ENCODE measurements at regions not wholly inside any gene's neighbourhood (a gene's known extent, or its start where the extent isn't known, plus 50 kb on each side); places are given as distances from the start of the nearest gene placed in this dataset.

- Histone ChIP-seq H3K4me3 (ENCODE audit: insufficient read depth, low read depth, low read length) (no peak overlapping the region), H3K36me3 (replicated peaks; ENCODE audit: control insufficient read depth, insufficient read depth, low read length) (no peaks in the 10 kb centered on the region), H3K27me3 (ENCODE audit: control insufficient read depth, insufficient read depth, low read length) (no peaks in the 10 kb centered on the region)
- no peak for DNase-seq
Observed at GRCh38 chr4:111016416-111016815, 393.5 kb upstream of the PITX2 start.

DNA sequence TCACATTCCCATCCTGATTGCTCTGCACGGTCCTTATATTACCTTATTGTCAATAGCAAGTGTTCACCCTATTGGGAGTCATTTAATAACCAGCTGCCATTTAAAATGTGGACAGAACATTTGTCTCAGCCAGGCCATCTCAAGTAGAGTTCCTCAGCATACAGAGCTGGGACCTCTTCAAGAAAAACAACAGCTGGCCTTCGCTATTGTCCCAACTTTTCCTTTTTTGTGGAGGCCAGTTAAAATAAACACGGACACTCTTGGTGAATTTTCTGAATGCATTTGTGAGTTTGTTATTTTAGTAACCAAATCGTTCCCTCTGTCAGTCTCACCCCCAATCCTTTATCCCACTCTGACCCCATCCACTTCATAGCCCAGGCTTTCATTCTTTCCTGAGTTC, 395.3 kb upstream of the PITX2 start:
- Histone ChIP-seq H3K27me3 (ENCODE audit: control insufficient read depth, insufficient read depth, low read length) (no peaks in the 10 kb centered on the region), H3K36me3 (replicated peaks; ENCODE audit: control insufficient read depth, insufficient read depth, low read length) (no peaks in the 10 kb centered on the region)
- no peak for DNase-seq

DNA sequence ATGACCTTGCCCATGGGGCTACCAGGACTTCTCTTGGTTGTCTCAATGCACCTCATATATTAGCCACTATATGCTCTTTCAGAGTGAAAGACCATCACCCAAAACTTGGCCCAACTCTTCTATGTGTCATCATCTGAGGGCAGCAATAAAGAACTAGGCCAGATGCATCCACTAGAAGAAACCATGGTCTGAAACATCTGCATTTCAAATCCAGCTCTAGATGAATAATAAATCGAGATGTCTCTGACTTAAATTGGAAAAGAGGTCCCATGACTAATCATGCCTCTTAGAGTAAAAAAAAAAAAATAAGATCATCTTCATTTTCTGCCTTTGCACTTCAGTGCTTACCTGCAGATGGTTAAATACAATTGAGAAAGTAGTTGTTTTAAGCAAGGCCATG, 397.6 kb upstream of the PITX2 start:
- Histone ChIP-seq H3K27me3 (ENCODE audit: control insufficient read depth, insufficient read depth, low read length) (no peaks in the 10 kb centered on the region), H3K4me3 (ENCODE audit: insufficient read depth, low read depth, low read length) (no peak overlapping the region), H3K36me3 (replicated peaks; ENCODE audit: control insufficient read depth, insufficient read depth, low read length) (no peaks in the 10 kb centered on the region)
- no peak for DNase-seq

More for the DNA sequence above, 395.3 kb upstream of the PITX2 start:
- H3K4me3 ChIP-seq (ENCODE audit: insufficient read depth, low read depth, low read length): no peak overlapping the region

DNA sequence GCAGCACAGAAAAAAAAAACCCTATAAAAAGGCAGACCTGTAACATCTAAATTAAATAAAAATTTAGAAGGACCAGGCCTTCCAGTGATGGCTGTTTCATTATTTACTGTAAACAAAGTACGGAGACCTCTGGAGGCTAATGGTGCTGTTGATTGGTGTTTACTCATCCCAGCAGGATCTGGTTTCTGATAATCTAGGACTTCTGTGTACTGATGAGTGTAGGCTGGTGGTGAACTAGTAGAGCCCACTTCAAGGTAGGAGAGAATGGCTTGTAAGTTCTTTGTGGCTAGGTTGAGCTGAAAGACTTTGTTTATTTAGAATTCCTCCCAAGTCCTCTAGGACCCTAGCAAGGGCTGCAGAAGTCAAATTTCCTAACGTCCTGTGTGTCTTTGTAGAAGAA, 398.1 kb upstream of the PITX2 start:
- H3K27me3 ChIP-seq (ENCODE audit: control insufficient read depth, insufficient read depth, low read length): no peaks in the 10 kb centered on the region
- H3K36me3 ChIP-seq (replicated peaks; ENCODE audit: control insufficient read depth, insufficient read depth, low read length): no peaks in the 10 kb centered on the region
- H3K4me3 ChIP-seq (ENCODE audit: insufficient read depth, low read depth, low read length): no peak overlapping the region
- no peak for DNase-seq

DNA sequence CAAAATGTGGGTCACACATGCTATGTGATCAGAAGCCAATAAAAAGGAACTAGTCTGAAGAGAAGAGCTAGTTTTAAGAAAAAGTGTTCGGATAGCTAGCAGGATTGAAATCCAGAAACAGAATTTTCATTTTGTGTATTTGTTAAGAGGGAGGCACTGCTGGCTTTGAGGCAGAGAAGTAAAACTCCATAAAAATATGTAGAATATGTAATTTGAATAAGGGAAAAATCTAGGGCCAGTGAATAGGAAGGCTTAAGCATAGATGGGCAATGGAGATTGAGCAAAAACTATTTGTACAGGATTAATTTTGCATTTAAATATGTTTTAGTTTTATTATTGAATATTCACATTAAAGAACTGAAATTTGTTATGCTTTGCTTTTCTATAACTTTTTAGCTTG, 399.9 kb upstream of the PITX2 start:
- DNase-seq: no peak
- H3K27me3 ChIP-seq (ENCODE audit: control insufficient read depth, insufficient read depth, low read length): no peaks in the 10 kb centered on the region
- no peaks in the 10 kb centered on the region for H3K36me3 ChIP-seq (replicated peaks; ENCODE audit: control insufficient read depth, insufficient read depth, low read length)
- no peak overlapping the region for H3K4me3 ChIP-seq (ENCODE audit: insufficient read depth, low read depth, low read length)

DNA sequence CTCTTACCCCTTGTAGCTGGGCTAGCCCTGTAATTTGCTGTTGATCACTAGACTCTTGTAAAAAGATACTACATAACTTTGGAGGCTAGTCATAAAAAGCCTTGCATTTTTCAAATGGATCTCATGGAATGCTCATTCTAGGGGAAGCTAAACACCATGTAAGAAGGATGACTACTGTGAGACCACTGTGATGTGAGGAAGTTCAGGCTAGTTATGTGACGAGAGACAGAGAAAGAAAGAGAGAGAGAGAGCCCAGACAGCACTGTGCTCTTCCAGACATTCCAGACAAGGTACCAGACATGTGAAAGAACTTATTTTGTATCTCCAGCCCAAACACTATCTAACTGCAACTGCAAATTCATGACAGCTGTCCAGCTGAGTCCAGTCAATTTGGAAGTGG, 404.6 kb upstream of the PITX2 start:
- Histone ChIP-seq H3K27me3 (ENCODE audit: control insufficient read depth, insufficient read depth, low read length) (no peaks in the 10 kb centered on the region), H3K36me3 (replicated peaks; ENCODE audit: control insufficient read depth, insufficient read depth, low read length) (no peaks in the 10 kb centered on the region), H3K4me3 (ENCODE audit: insufficient read depth, low read depth, low read length) (no peak overlapping the region)
- DNase-seq: no peak

- no peak for DNase-seq
- Histone ChIP-seq H3K36me3 (replicated peaks; ENCODE audit: control insufficient read depth, insufficient read depth, low read length) (no peaks in the 10 kb centered on the region), H3K27me3 (ENCODE audit: control insufficient read depth, insufficient read depth, low read length) (no peaks in the 10 kb centered on the region), H3K4me3 (ENCODE audit: insufficient read depth, low read depth, low read length) (no peak overlapping the region)
Observed at GRCh38 chr4:111028795-111029194, 405.9 kb upstream of the PITX2 start.

DNA sequence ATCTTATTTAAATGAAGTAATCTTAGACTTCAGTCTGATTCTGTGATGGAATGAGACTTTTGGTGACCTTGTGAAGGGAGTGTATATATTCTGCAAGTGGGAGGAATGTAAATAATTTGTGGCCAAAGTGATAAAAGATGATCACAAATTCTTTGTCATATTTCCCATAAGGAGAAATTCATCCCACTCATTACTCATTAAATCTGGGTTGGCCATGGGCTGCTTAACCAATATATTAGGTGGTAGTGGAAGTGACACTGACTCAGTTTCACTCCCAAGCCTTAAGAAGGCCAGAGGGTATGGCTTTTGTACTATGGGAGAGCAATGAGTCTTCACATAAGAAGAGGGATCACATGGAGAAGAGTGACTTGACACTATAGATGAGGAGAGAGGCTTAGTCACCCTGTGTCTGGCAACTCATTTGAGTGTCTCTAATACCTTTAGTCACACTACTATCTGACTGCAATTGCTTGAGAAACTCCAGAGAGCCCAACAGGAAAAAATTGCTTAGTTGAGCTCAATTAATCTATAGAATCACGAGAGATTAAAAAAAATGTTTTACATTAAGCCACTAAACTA, 408.2 kb upstream of the PITX2 start:
- no peak for DNase-seq
- Histone ChIP-seq H3K4me3 (ENCODE audit: insufficient read depth, low read depth, low read length) (no peak overlapping the region), H3K27me3 (ENCODE audit: control insufficient read depth, insufficient read depth, low read length) (no peaks in the 10 kb centered on the region), H3K36me3 (replicated peaks; ENCODE audit: control insufficient read depth, insufficient read depth, low read length) (no peaks in the 10 kb centered on the region)

GRCh38 chr4:111031596-111031995, 408.7 kb upstream of the PITX2 start:
- H3K4me3 ChIP-seq (ENCODE audit: insufficient read depth, low read depth, low read length): no peak overlapping the region
- H3K36me3 ChIP-seq (replicated peaks; ENCODE audit: control insufficient read depth, insufficient read depth, low read length): no peaks in the 10 kb centered on the region
- DNase-seq: no peak
- no peaks in the 10 kb centered on the region for H3K27me3 ChIP-seq (ENCODE audit: control insufficient read depth, insufficient read depth, low read length)

DNA sequence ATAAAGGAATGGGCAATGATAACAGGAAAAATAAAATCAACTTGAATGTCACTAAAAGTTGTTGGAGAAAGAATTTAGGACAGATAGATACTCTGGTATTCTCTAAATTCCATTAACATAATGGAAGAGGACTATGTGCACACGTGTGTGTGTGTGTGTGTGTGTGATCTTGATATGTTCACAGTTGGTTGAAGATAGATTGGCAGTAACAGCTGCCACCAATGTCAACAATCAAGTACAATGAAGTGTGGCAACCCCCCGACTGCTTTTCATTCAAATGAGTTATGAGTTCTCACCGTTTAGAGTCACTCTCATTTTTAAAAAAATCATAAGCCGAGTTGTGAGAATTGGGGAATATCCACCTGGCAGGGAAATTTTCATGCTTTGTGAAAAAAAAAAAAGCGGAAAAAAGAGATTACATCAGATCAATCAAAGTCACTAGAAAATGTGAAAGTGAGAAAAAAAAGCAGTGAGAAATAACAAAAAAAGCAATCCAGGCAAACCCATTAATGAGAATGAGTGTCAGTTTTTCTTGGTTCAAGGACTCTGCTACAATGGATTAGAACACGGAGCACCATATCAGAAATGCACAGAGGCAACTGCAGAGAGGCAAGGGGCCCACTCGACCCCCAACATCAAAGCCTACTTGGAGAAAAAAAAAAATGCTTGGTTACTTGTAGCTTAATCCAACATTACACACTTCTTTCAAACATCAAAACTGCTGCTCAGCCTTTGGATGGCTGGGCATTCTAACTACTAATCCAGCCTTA, 414.9 kb upstream of the PITX2 start:
- Histone ChIP-seq H3K36me3 (replicated peaks; ENCODE audit: control insufficient read depth, insufficient read depth, low read length) (no peaks in the 10 kb centered on the region), H3K4me3 (ENCODE audit: insufficient read depth, low read depth, low read length) (no peak overlapping the region)
- no peak for DNase-seq

DNA sequence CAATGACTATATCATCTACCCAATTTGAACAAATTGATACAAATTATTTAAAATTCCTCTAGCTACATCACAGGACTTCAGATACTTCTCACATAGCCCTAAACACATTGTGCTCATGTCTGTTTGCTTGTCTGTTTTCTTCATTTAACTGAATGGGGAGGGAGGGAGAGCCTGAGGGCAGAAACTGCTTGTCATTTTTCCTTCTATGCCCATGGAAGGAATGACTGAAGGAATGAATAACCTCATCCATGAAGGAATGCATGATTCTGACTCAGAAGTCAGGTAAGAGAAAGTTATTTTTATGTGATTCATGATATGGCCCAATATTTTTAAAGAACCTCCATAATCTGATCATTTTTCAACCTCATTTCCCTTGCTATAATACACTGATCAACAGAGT, 418.0 kb upstream of the PITX2 start:
- DNase-seq: no peak
- H3K4me3 ChIP-seq (ENCODE audit: insufficient read depth, low read depth, low read length): no peak overlapping the region
- H3K27me3 ChIP-seq (ENCODE audit: control insufficient read depth, insufficient read depth, low read length): no peaks in the 10 kb centered on the region; the same call in 1 of the 2 replicates
- no peaks in the 10 kb centered on the region for H3K36me3 ChIP-seq (replicated peaks; ENCODE audit: control insufficient read depth, insufficient read depth, low read length)

More for the DNA sequence above, 414.9 kb upstream of the PITX2 start:
- H3K27me3 ChIP-seq (ENCODE audit: control insufficient read depth, insufficient read depth, low read length): no peaks in the 10 kb centered on the region

DNA sequence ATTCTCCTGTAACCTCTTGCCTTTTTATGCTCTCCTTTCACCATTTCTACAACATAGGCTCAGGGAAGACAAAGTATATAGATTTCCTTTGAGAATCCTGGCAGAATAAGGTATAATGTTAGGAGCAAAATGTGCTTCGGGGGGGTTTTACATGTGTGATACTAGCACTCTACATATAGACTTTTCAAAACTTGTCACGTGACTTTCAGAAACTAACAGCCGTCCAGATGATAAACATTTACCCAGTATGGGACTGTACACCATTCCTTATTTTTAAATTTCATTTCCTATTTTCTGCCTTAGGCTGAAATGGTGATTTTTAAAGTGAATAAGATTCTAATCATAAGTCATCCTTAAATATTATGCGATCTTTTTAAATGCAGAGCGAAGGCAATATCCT, 420.4 kb upstream of the PITX2 start:
- Histone ChIP-seq H3K27me3 (ENCODE audit: control insufficient read depth, insufficient read depth, low read length) (no peaks in the 10 kb centered on the region; the same call in 1 of the 2 replicates), H3K36me3 (replicated peaks; ENCODE audit: control insufficient read depth, insufficient read depth, low read length) (no peaks in the 10 kb centered on the region), H3K4me3 (ENCODE audit: insufficient read depth, low read depth, low read length) (no peak overlapping the region)
- DNase-seq: no peak

DNA sequence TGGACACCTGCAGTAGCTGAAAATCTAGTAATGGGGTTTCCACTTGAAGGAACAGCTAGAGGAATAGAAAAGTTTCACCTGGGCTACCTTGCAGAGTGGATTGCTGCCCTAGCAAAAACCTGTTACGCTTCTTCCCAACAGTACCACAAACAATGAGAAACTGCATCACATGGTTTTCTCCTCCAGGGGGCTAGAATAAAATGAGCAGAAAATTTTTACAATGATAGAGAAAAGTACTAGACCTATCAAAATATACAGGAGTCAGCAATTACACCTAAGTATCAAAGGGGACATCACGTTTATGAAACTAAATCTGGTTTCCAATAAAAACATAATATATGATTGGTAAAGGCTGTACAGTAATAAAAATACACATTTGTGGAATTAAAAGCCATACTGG, 423.1 kb upstream of the PITX2 start:
- DNase-seq: peak; percentile 11
- Histone ChIP-seq H3K36me3 (replicated peaks; ENCODE audit: control insufficient read depth, insufficient read depth, low read length) (no peaks in the 10 kb centered on the region), H3K27me3 (ENCODE audit: control insufficient read depth, insufficient read depth, low read length) (no peaks in the 10 kb centered on the region; the same call in 1 of the 2 replicates), H3K4me3 (ENCODE audit: insufficient read depth, low read depth, low read length) (no peak overlapping the region)

DNA sequence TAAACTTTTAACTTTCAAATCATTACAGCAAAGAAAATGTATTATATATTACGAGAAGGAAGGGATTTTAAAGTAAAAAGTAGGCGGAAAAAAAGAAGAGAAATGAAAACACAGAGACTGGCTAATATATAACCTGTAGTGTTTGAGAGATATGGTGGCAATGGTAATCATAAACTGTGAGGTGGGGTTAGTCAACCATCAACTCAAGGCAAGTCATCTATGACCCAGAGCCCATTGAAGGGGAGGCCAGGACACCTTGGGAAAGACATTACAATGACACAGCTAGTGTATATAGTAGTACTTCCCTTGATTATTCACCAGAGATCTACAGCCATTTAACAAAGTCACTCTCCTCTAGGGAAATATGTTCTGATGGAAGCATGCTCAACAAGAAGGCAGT, 423.9 kb upstream of the PITX2 start:
- H3K36me3 ChIP-seq (replicated peaks; ENCODE audit: control insufficient read depth, insufficient read depth, low read length): no peaks in the 10 kb centered on the region
- H3K4me3 ChIP-seq (ENCODE audit: insufficient read depth, low read depth, low read length): no peak overlapping the region
- DNase-seq: no peak
- H3K27me3 ChIP-seq (ENCODE audit: control insufficient read depth, insufficient read depth, low read length): no peaks in the 10 kb centered on the region; the same call in 1 of the 2 replicates

DNA sequence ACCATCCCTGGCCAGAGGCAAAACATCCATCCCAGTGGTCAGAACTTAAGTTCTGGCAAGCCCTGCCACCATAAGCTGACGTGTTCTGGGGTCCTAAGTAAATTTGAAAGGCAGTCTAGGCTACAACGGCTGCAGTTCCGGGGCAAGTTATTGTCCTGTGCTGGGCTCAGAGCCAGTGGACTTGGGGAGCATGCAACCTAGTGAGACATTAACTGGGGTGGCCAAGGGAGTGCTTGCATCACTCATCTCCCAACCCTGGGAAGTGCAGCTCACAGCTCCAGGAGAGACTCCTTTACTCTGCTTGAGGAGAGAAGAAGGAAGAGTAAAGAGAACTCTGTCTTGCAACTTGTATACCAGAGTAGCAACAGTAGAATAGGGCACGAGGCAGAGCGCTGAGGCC, 425.4 kb upstream of the PITX2 start:
- no peaks in the 10 kb centered on the region for H3K36me3 ChIP-seq (replicated peaks; ENCODE audit: control insufficient read depth, insufficient read depth, low read length)
- DNase-seq: no peak
- H3K4me3 ChIP-seq (ENCODE audit: insufficient read depth, low read depth, low read length): no peak overlapping the region
- no peaks in the 10 kb centered on the region for H3K27me3 ChIP-seq (ENCODE audit: control insufficient read depth, insufficient read depth, low read length)
